Hypothalamus (tissue), 51 donors: ENCODE measurements at regions not wholly inside any gene's neighbourhood (a gene's known extent, or its start where the extent isn't known, plus 50 kb on each side); places are given as distances from the start of the nearest gene placed in this dataset.

Source experiments
- DNase-seq, 51 donors: peaks; one replicate each; lab custom pipeline; 2025; lab: John Stamatoyannopoulos, UW

GRCh38 chr11:116244889-116245288, 527.9 kb downstream of the BUD13 start:
- DNase-seq: no peak

GRCh38 chr11:116244439-116244838, 528.3 kb downstream of the BUD13 start:
- DNase-seq: no peak

DNA sequence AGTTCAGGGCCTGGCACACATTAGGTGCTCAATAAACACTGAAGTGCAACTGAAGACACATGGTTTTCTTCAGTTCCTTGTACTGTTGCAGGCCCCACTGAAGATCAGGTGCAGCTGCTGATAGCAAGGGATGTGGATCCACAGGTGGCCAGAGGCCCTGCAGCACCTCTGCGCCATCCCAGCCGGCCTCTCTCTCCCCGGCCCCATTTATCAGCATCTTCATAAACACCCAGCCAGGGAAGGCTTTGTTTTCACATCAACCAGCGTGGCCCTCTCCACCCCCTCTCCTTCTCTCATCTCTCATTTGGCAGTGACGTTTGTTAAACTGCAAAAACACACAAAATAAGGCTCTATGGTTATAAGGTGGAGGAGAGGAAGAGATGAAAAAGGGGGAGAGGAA, 528.8 kb downstream of the BUD13 start:
- DNase-seq: no peak

DNA sequence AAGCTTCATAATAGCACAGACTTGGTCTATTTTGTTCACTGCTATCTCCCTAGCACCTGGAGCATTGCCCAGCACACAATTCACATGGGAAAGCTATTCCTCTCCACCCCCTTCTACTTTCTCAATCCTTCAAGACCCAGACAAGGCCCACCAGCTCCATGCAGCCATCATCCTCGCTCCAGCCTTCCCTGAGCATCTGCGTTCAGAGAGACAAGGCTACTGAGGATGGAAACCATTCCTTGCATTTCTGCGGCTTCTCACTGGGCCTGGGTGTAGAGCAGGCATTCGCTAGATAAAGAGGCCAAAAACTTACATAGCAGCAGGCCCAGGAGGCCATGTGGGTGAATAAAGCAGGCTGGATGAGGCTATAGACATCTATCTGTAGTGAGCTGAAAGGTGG, 530.8 kb downstream of the BUD13 start:
- no peak for DNase-seq

DNA sequence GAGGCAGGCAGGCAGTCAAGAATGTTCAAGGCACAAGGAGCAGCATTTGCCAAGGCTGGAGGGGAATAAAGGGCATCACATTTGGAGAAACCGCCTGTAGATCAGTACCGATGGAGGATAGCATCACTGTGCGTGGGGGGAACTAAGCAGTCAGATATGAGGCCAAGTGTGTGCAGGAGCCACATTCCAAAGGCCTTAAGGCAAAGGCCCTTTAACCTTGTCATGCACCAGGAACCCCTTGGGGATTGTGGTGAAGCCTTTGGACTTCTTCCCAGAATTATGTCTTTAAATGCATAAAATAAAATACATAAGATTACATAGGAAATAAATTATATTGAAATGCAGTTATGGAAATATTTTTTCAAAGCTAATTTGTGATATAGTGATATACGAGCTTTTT, 532.1 kb downstream of the BUD13 start:
- DNase-seq: no peak

GRCh38 chr11:116239247-116239646, 533.5 kb downstream of the BUD13 start:
- DNase-seq: no peak

- DNase-seq: no peak
These were observed 537.7 kb downstream of the BUD13 start for GRCh38 chr11:116234989-116235568.

DNA sequence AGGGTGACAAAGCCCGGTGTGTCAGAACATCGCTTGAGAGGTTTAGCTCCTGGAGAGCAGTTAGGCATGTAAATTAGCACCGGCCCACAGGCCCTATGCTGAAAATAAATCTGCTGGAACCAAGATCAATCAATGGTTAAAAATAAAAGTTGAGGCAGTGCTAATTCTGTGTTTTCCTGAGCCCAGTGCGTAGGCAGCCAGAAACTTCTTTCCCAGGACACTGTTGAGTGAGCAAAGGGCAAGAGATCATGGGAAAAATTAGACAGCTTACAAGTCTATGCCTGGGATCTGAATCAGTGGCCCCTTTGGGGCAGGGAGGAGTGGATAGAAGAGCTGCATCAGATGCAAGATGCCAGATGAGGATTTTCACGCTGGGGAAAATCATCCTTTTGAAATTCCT, 539.2 kb downstream of the BUD13 start:
- no peak for DNase-seq

GRCh38 chr11:116232364-116232828, 540.4 kb downstream of the BUD13 start:
- DNase-seq: peak in 1 of 51 donors; percentile 19

GRCh38 chr11:116231543-116231942, 541.2 kb downstream of the BUD13 start:
- DNase-seq: no peak

GRCh38 chr11:116230438-116230837, 542.3 kb downstream of the BUD13 start:
- DNase-seq: no peak

DNA sequence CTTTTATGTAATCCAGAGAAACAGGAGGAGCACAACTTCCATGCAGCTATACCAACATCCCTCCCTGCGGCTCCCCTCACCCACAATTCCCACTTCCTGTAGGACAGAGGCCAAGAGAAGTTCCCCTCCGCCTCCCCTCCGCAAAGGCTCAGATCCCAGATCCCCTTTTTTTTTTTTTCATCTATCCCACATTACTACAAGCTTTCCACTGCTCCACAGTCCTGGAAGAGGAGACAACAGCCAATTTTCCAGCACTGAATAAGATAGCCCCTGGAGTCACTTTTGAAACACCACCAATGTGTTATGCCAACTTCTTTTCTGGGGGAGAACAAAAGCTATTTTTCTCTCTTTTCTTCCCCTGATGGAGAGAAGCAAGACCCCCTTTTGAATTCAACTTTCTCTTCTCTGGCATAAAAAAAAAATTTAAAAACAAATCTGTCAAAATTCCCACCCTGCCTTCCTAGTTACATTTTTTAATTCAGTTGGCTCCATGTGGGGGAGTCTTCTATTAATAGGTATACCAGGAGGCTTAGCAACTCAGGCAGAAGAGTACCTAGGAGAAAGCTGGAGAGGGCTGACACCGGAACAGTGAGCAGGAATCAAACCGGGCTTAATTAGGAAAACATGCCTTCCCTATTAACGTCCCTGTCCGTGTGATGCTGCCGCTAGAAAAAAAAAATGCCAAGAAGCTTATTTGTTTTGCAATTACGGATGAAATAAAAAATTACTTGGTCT, 543.4 kb downstream of the BUD13 start:
- peak in 1 of 51 donors; percentile 43 for DNase-seq

- no peak for DNase-seq
These were observed 546.1 kb downstream of the BUD13 start for GRCh38 chr11:116226731-116227130.

DNA sequence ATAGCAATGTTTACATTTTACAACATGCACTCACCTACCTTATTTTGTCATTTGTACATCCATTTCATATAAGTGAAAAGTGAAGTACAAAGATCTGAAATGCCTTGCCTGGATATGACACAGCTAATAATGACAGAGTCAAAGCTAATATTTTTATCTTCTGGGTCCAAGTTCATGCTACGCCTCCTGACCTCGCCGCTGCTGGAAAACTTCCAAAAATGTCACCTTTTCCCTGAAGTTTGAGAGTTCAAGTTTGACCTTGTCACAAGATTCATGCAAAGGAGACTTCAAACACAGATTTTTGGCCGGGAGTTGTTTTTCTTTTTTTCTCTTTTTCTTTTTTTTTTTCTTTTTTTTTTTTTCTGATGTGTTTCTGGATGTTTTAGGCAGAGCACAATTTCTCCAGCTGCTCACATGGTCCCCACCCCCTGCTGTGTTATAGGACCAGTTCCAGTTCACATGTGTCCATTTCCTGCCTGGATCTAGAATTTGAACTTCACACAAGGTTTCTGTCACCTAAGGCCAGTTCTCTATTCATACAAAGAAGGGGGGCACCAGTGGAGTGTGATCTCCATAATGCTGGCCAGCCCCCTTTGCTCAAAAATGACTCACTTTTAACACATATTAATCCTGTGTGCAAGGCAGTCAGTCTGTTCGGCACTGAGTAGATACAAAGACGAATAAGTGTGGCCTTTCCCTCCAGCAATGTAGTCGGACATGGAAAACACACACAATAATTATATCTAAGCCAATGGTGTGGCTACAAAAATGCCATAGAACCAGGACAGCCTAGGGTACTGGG, 546.8 kb downstream of the BUD13 start:
- DNase-seq: no peak

GRCh38 chr11:116225236-116225635, 547.6 kb downstream of the BUD13 start:
- peak in 1 of 51 donors; percentile 77 for DNase-seq

GRCh38 chr11:116224889-116225200, 547.9 kb downstream of the BUD13 start:
- DNase-seq: peak in 1 of 51 donors; percentile 85

- peak in 33 of 51 donors; percentile 1 to 85 (median 26) for DNase-seq
These were observed 548.5 kb downstream of the BUD13 start for GRCh38 chr11:116224154-116224888.

DNA sequence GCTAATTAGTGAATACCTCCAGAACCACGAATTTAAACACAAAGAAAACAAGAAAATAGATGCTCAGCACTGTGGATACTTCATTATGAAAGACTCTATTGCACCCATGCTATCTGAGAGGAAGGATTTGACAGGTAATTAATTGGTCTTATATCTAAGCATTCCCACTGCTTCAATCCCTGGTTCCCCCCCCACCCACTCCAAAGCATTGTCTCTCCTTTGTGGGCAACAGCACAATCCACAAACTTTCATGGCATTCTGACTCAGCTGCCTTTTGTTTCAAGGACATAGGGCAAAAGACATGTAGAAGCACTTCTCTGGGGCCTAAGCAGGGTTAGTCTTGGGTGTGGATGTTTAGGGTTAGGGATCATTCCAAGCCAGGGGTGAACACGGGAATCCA, 551.4 kb downstream of the BUD13 start:
- DNase-seq: no peak

DNA sequence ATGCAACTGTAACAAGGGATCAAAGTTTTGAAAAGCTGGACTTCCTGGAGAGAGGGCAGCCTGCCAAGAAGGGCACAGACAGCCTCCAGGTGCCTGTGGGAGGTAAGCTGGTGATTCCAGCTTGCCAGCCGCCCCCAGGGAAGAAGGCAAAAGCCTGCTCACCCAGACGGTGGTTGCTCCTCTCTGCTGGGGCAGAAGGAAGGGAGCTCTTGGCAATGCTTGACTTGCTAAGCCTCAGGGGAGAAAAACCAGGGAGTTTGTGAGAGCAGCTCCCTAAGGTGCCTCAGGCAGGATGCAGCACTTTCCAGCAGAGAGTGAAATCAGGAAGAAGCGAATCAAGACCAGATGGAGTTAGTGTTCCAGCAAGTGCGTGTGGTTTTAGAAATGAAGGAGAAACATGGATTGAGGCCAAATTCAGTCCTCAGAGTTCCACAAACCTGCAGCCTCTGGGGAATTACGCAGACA, 553.6 kb downstream of the BUD13 start:
- peak in 1 of 51 donors; percentile 29 for DNase-seq

GRCh38 chr11:116217441-116217840, 555.3 kb downstream of the BUD13 start:
- no peak for DNase-seq

- DNase-seq: peak in 25 of 51 donors; percentile 4 to 65 (median 28)
These were observed 555.8 kb downstream of the BUD13 start for GRCh38 chr11:116217006-116217405.
